HEK293 (cell line): ENCODE measurements at regions not wholly inside any gene's neighbourhood (a gene's known extent, or its start where the extent isn't known, plus 50 kb on each side); places are given as distances from the start of the nearest gene placed in this dataset.

ENCODE experiments used
- ZNF658 ChIP-seq: fragments of 450-650 bp; formaldehyde crosslinking; IDR thresholded peaks from 2 replicates; pipeline ENCODE4; 2016; ENCODE audit warnings: missing biosample characterization, missing genetic modification characterization
- TF ChIP-seq, protein P1 (sequence below): fragments of 450-650 bp; formaldehyde crosslinking; IDR thresholded peaks from 2 replicates; pipeline ENCODE4 v1.5.1; 2016; ENCODE audit warnings: missing biosample characterization, missing genetic modification characterization

DNA sequence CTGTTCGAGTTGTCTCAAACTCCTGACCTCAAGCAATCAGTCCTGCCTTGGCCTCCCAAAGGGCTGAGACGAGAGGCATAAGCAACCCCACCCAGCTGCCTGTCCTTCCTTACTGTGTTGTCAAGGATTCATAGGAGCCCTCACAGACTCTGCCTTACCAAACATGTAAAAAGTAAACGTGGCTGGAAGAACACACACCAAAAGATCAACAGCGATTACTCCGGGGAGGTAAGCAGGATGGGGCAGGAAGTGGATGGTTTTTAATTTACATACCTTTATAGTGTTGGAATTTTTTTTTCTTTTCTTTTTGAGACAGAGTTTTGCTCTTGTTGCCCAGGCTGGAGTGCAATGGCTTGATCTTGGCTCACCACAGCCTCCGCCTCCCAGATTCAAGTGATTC, 61.5 kb upstream of the EGLN3 start:
- TF ChIP-seq, protein P1, sequence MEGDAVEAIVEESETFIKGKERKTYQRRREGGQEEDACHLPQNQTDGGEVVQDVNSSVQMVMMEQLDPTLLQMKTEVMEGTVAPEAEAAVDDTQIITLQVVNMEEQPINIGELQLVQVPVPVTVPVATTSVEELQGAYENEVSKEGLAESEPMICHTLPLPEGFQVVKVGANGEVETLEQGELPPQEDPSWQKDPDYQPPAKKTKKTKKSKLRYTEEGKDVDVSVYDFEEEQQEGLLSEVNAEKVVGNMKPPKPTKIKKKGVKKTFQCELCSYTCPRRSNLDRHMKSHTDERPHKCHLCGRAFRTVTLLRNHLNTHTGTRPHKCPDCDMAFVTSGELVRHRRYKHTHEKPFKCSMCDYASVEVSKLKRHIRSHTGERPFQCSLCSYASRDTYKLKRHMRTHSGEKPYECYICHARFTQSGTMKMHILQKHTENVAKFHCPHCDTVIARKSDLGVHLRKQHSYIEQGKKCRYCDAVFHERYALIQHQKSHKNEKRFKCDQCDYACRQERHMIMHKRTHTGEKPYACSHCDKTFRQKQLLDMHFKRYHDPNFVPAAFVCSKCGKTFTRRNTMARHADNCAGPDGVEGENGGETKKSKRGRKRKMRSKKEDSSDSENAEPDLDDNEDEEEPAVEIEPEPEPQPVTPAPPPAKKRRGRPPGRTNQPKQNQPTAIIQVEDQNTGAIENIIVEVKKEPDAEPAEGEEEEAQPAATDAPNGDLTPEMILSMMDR (tag by site-specific recombination): no peak
- no peak for TF ChIP-seq ZNF658 (tag by site-specific recombination)
